Esophagus squamous epithelium (tissue), 5 donors: ENCODE measurements at regions not wholly inside any gene's neighbourhood (a gene's known extent, or its start where the extent isn't known, plus 50 kb on each side); places are given as distances from the start of the nearest gene placed in this dataset.

Experiments used
- DNase-seq: peaks from one replicate; lab custom pipeline; 2025; lab: John Stamatoyannopoulos, UW
- H3K27ac ChIP-seq, 4 donors: fragments of 200-600 bp; sonication (generic); one replicate each; pipeline ENCODE4 v1.5.1; 2016 to 2019; ENCODE audit warnings: mild to moderate bottlenecking in 1 of 4
- H3K27me3 ChIP-seq, 4 donors: fragments of 200-600 bp; sonication (generic); 1 replicate in 3 of 4; 2 replicates in 1 of 4; pipeline versions ENCODE4 v1.5.1 to v1.6.0; 2017 to 2021; ENCODE audit warnings: antibody characterized with exemption in 1 of 4
- H3K36me3 ChIP-seq, 3 donors: fragments of 200-600 bp; sonication (generic); one replicate each; pipeline ENCODE4 v1.5.1; 2016 to 2019
- H3K4me1 ChIP-seq, 3 donors: fragments of 200-600 bp; sonication (generic); one replicate each; pipeline ENCODE4 v1.5.1; 2017 to 2019
- H3K4me3 ChIP-seq, 4 donors: fragments of 200-600 bp; sonication (generic); 1 replicate in 3 of 4; 2 replicates in 1 of 4; pipeline ENCODE4 v1.5.1; 2016 to 2019; ENCODE audit warnings: mild to moderate bottlenecking in 2 of 4, moderate library complexity in 1 of 4
- H3K9me3 ChIP-seq, 3 donors: fragments of 200-600 bp; sonication (generic); one replicate each; pipeline ENCODE4 v1.5.1; 2016 to 2019
- POLR2A ChIP-seq, 4 donors: fragments of 450-650 bp; IDR thresholded peaks; one replicate each; pipeline ENCODE4 v1.6.1; 2017; ENCODE audit warnings: antibody characterized with exemption in 4 of 4, mild to moderate bottlenecking in 4 of 4, moderate library complexity in 3 of 4
- WGBS, 2 donors: methylation state at CpG; one replicate each; pipeline ENCODE4 v1.1.5; 2018; 5-methylcytosine and 5-hydroxymethylcytosine counted together
- intact Hi-C: fragments of 100-400 bp; cut with DNase I; formaldehyde crosslinking; loops from one replicate; pipeline ENCODE4 v1.15.0; 2022
- TF ChIP-seq, protein P1 (sequence below), 6 experiments: fragments of 450-650 bp in 4 of 6; fragments of 200-600 bp in 2 of 6; sonication (generic) in 2 of 6; IDR thresholded peaks; one replicate each; pipeline ENCODE4 v1.5.1; 2016 to 2019; ENCODE audit warnings: antibody characterized with exemption in 6 of 6, mild to moderate bottlenecking in 4 of 6, moderate library complexity in 4 of 6
- donor health status: DM: yes; HTN: yes; CAD: no.

DNA sequence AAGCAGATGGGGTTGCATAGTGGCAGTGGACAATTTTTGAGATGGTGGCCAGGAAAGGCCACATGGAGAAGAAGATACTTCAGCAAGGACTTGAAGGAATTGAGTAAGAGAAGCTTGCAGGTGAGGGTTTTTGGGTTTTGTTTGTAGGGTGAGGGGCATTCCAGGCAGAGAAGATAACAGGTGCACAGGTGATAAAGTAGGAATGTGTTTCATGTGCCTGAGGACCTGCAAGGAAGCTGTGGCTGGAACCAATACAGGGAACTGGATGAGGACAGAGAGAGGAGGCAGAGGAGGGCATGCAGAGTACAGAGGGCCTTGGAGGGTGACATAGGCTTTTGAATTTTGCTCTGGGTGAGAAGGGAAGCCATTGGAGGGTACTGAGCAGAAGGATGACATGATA lies 314.5 kb downstream of the KLF12 start:
- Histone ChIP-seq H3K4me1 (no peaks in the 10 kb centered on the region), H3K27ac (no peak overlapping the region), H3K27me3 (no peaks in the 10 kb centered on the region), H3K36me3 (no peaks in the 10 kb centered on the region), H3K9me3 (no peaks in the 10 kb centered on the region), H3K4me3 (no peak overlapping the region)
- intact Hi-C loops = no loop called here
- DNase-seq = no peak
- TF ChIP-seq, protein P1, sequence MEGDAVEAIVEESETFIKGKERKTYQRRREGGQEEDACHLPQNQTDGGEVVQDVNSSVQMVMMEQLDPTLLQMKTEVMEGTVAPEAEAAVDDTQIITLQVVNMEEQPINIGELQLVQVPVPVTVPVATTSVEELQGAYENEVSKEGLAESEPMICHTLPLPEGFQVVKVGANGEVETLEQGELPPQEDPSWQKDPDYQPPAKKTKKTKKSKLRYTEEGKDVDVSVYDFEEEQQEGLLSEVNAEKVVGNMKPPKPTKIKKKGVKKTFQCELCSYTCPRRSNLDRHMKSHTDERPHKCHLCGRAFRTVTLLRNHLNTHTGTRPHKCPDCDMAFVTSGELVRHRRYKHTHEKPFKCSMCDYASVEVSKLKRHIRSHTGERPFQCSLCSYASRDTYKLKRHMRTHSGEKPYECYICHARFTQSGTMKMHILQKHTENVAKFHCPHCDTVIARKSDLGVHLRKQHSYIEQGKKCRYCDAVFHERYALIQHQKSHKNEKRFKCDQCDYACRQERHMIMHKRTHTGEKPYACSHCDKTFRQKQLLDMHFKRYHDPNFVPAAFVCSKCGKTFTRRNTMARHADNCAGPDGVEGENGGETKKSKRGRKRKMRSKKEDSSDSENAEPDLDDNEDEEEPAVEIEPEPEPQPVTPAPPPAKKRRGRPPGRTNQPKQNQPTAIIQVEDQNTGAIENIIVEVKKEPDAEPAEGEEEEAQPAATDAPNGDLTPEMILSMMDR (IDR thresholded peaks at IDR 0.05) = no peak
- no peak for TF ChIP-seq POLR2A (IDR thresholded peaks at IDR 0.05)

DNA sequence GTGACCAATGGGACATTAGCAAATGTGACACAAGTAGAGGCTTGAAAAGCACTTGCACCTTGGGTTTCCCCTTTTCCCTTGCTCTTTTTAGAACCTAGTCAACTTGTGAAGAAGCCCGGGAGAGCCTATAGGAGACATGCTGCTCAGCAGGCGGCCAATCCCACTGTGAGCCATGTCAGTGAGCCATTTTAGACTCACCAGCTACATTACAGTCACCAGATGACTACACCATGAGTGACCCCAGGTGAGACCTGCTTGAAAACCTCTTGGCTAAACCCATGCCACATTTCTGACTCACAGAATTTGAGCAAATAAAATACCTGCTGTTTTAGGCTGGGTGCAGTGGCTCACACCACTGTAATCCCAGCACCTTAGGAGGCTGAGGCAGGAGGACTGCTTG lies 317.5 kb downstream of the KLF12 start:
- H3K9me3 ChIP-seq = no peaks in the 10 kb centered on the region
- H3K27ac ChIP-seq = no peak overlapping the region
- no peak for DNase-seq
- H3K4me3 ChIP-seq = no peak overlapping the region
- no peaks in the 10 kb centered on the region for H3K36me3 ChIP-seq
- no peaks in the 10 kb centered on the region for H3K4me1 ChIP-seq
- WGBS, 2 donors = 40% methylated on average over 1 of the region's 2 CpGs; no CpG with 5 or more reads in 1 of the 2 donors
- no peaks in the 10 kb centered on the region for H3K27me3 ChIP-seq
- intact Hi-C loops = no loop called here
- TF ChIP-seq, protein P1 (IDR thresholded peaks at IDR 0.05) = no peak
- TF ChIP-seq POLR2A (IDR thresholded peaks at IDR 0.05) = no peak

DNA sequence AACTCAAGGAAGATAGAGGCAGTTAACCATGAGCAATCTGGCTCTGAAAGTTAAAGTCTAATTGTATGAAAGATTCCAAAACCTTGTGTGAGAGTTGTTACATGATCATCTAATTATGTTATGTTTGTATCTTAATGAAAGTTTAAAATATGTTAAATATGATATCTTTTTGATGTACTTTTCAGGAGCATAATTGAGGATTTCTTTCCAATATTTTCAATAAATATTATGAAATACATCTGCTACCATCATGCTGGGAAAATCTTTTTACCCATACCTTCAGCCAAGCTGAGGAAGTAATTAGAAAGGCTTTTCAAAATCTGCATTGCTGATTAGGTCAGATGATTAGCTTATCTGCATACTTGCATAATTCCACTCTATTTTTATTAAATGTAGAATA lies 318.4 kb downstream of the KLF12 start:
- no peak overlapping the region for H3K27ac ChIP-seq
- H3K4me3 ChIP-seq = no peak overlapping the region
- H3K27me3 ChIP-seq = no peaks in the 10 kb centered on the region
- H3K36me3 ChIP-seq = no peaks in the 10 kb centered on the region
- intact Hi-C loops = no loop called here
- TF ChIP-seq POLR2A (IDR thresholded peaks at IDR 0.05) = no peak
- TF ChIP-seq, protein P1 (IDR thresholded peaks at IDR 0.05) = no peak
- no peaks in the 10 kb centered on the region for H3K9me3 ChIP-seq
- no peak for DNase-seq
- no peaks in the 10 kb centered on the region for H3K4me1 ChIP-seq

DNA sequence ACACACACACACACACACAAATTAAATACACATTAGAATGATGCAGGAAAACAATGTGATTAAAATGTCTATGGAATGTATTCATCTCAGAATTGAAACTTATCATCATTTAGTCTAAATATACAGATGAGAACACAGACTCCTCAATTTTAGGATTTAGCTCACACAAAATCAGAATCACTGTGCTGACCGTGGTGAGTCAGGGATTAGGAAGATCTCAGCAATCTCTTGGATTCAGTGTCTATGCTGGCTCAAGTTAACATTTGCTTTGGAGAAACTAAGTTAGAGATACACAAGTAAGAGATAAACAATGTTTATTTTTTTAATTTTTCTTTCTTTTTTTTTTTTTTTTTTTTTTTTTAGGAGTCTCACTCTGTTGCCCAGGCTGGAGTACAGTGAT lies 323.6 kb downstream of the KLF12 start:
- H3K9me3 ChIP-seq = no peaks in the 10 kb centered on the region
- intact Hi-C loops = no loop called here
- H3K4me3 ChIP-seq = no peak overlapping the region
- no peaks in the 10 kb centered on the region for H3K4me1 ChIP-seq
- TF ChIP-seq, protein P1 (IDR thresholded peaks at IDR 0.05) = no peak
- no peak for TF ChIP-seq POLR2A (IDR thresholded peaks at IDR 0.05)
- H3K36me3 ChIP-seq = no peaks in the 10 kb centered on the region
- no peaks in the 10 kb centered on the region for H3K27me3 ChIP-seq
- no peak for DNase-seq
- no peak overlapping the region for H3K27ac ChIP-seq
- WGBS, 2 donors = 82 to 88% methylated on average over 1 of the region's 1 CpG

DNA sequence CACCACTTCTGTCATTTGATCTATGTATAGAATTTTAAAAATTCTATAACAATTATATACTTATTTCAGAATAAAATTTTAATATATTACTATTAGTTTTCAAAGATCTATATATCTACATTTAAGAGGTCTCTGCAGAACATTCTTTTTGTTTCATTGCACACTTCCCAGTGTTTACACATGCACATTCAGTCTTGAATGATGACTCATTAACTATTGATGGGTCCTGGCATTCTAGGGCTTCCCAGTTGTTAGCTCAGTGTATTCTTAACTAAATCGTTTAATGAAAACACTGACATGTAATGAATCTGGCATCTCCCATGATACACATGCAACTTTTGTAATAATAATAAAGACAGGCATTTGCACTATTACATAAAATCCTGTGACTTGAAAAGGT lies 324.6 kb downstream of the KLF12 start:
- intact Hi-C loops = no loop called here
- TF ChIP-seq POLR2A (IDR thresholded peaks at IDR 0.05) = no peak
- TF ChIP-seq, protein P1 (IDR thresholded peaks at IDR 0.05) = no peak
- WGBS, 2 donors = 0 to 38% methylated on average over 1 of the region's 1 CpG
- H3K36me3 ChIP-seq = no peaks in the 10 kb centered on the region
- no peaks in the 10 kb centered on the region for H3K4me1 ChIP-seq
- no peak for DNase-seq
- no peaks in the 10 kb centered on the region for H3K27me3 ChIP-seq
- H3K27ac ChIP-seq = no peak overlapping the region
- no peaks in the 10 kb centered on the region for H3K9me3 ChIP-seq
- no peak overlapping the region for H3K4me3 ChIP-seq
